Psoas muscle (tissue), 7 donors: ENCODE measurements at regions not wholly inside any gene's neighbourhood (a gene's known extent, or its start where the extent isn't known, plus 50 kb on each side); places are given as distances from the start of the nearest gene placed in this dataset.

ENCODE experiments used
- ATAC-seq, 4 donors: fragments of 200-7000 bp; cut with Tn5 transposase; one replicate each; pipeline ENCODE4 v1.9.1; 2020; ENCODE audit warnings: moderate library complexity in 3 of 4, mild to moderate bottlenecking in 2 of 4
- DNase-seq, 2 donors: peaks; one replicate each; pipeline ENCODE4 v3.0.0-alpha.2; 2020
- H3K27ac ChIP-seq: fragments of 200-600 bp; one replicate; pipeline ENCODE4 v1.8.0; 2022
- H3K27me3 ChIP-seq, 3 donors: fragments of 200-600 bp in 1 of 3; one replicate each; pipeline versions ENCODE4 v1.6.1 to v1.8.0; 2013 to 2022; ENCODE audit warnings: low read length in 2 of 3, mild to moderate bottlenecking in 2 of 3, moderate library complexity in 1 of 3; ENCODE audit not compliant: insufficient read depth in 3 of 3
- H3K36me3 ChIP-seq, 2 donors: fragments of 200-600 bp in 1 of 2; one replicate each; pipeline versions ENCODE4 v1.6.1 to v1.8.0; 2013 to 2022; ENCODE audit warnings: low read depth in 1 of 2, mild to moderate bottlenecking in 1 of 2, moderate library complexity in 1 of 2; ENCODE audit not compliant: insufficient read depth in 1 of 2
- H3K4me1 ChIP-seq: fragments of 200-600 bp; one replicate; pipeline ENCODE4 v1.8.0; 2022
- H3K4me3 ChIP-seq: fragments of 200-600 bp; one replicate; pipeline ENCODE4 v1.8.0; 2022; ENCODE audit warnings: mild to moderate bottlenecking
- H3K9me3 ChIP-seq: fragments of 200-600 bp; one replicate; pipeline ENCODE4 v1.8.0; 2022
- WGBS, 3 donors: extraction: QIAGEN DNeasy Blood & Tissue Kit; methylation state at CpG; one replicate each; pipeline versions ENCODE4 v1.1.6 to v1.1.7; 2013; 5-methylcytosine and 5-hydroxymethylcytosine counted together
- intact Hi-C, 2 donors: fragments of 100-400 bp; cut with DNase I; formaldehyde crosslinking; loops; one replicate each; pipeline versions ENCODE4 v1.11.0 to v1.14.2; 2022
- TF ChIP-seq, protein P1 (sequence below): fragments of 200-600 bp; IDR thresholded peaks from one replicate; pipeline ENCODE4 v1.8.0; 2022; ENCODE audit warnings: antibody characterized with exemption
- donor health status: healthy with polysubstance abuse.
- donor health status: DM: no; HTN: no; CAD: no; lungs with moderate emphysema.
- donor health status: Bipolar disorder and iron deficiency.
- donor health status: healthy.
- donor health status: DM: yes; HTN: yes; CAD: no.
- donor health status: DM: no; HTN: no; CAD: no.
- donor health status: DM: yes; HTN: yes; CAD: no.

- Histone ChIP-seq H3K36me3 (no peaks in the 10 kb centered on the region), H3K4me1 (no peaks in the 10 kb centered on the region), H3K27me3 (peaks cover 0 to 27% (median 5%) of the 10 kb centered on the region in 3 donors), H3K9me3 (no peaks in the 10 kb centered on the region), H3K4me3 (no peak overlapping the region), H3K27ac (no peak overlapping the region)
- DNase-seq: no peak
- WGBS, 3 donors: 67 to 75% (median 72%) methylated on average over 20 of the region's 20 CpGs
- TF ChIP-seq, protein P1, sequence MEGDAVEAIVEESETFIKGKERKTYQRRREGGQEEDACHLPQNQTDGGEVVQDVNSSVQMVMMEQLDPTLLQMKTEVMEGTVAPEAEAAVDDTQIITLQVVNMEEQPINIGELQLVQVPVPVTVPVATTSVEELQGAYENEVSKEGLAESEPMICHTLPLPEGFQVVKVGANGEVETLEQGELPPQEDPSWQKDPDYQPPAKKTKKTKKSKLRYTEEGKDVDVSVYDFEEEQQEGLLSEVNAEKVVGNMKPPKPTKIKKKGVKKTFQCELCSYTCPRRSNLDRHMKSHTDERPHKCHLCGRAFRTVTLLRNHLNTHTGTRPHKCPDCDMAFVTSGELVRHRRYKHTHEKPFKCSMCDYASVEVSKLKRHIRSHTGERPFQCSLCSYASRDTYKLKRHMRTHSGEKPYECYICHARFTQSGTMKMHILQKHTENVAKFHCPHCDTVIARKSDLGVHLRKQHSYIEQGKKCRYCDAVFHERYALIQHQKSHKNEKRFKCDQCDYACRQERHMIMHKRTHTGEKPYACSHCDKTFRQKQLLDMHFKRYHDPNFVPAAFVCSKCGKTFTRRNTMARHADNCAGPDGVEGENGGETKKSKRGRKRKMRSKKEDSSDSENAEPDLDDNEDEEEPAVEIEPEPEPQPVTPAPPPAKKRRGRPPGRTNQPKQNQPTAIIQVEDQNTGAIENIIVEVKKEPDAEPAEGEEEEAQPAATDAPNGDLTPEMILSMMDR: no peak
- intact Hi-C loops: no loop called here
- no peak for ATAC-seq
Measured at GRCh38 chr11:69881467-69882269, 62.5 kb upstream of the FGF3 start.

- Histone ChIP-seq H3K4me1 (no peaks in the 10 kb centered on the region), H3K9me3 (no peaks in the 10 kb centered on the region), H3K36me3 (no peaks in the 10 kb centered on the region), H3K27me3 (peaks cover 0 to 27% (median 5%) of the 10 kb centered on the region in 3 donors), H3K27ac (no peak overlapping the region), H3K4me3 (no peak overlapping the region)
- intact Hi-C loops: no loop called here
- TF ChIP-seq, protein P1: no peak
- WGBS, 3 donors: 86 to 91% (median 90%) methylated on average over 7 of the region's 7 CpGs
- DNase-seq (no peak), ATAC-seq (no peak)
Measured at GRCh38 chr11:69882270-69882608, 63.0 kb upstream of the FGF3 start.

DNA sequence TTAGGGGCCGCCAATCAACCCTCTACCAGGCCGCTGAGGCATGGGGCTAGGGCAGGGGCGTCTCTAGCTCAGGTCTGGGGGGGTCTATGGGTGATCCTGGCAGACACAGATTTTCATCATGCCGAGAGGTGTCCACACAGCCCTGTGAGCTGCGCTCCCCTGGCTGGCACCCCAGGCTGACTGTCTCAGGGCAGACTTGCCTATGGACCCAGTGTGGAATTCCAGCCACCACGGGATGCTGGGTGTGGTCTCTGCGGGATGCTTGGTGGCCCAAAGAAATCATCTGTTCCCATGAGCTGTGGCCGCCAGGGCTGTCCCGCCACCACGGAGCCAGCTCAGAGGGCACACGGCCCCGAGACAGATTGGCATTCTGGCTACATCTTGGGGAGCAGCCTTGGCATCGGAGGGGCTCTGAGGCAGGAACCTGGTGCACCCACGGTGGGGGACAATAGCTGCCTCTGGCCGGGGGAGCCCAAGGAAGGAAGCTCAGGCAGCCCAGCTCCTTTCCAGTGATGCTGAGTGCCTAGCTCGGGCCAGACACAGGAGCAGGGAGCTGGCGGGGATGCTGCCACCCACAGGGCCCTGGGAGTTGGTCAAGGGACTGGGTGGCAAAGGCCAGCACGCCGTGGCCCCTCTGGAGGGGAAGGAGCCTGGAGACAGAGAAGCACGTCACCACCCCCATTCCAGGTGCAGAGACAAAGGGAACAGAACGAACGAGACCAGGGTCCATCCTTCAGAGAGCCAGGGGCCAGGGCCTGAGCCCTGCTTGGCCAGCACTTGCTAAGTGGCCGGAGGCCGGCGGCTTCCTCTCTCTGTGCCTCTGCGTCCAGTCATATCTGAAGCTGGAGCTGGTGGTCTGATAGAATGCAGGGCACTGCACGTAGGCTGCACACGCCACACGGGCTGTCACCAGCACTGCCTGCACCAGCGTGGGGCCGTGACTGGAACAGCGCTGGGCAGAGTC is 64.4 kb upstream of the FGF3 start:
- H3K36me3 ChIP-seq: no peaks in the 10 kb centered on the region
- TF ChIP-seq, protein P1: no peak
- peaks cover 0 to 27% (median 3%) of the 10 kb centered on the region in 3 donors for H3K27me3 ChIP-seq
- 68 to 80% (median 77%) methylated on average over 32 of the region's 32 CpGs for WGBS, 3 donors
- no peaks in the 10 kb centered on the region for H3K4me1 ChIP-seq
- DNase-seq (no peak), ATAC-seq (no peak)
- H3K27ac ChIP-seq: no peak overlapping the region
- intact Hi-C loops: no loop called here
- H3K4me3 ChIP-seq: no peak overlapping the region
- no peaks in the 10 kb centered on the region for H3K9me3 ChIP-seq

- Histone ChIP-seq H3K4me1 (no peaks in the 10 kb centered on the region), H3K9me3 (no peaks in the 10 kb centered on the region), H3K36me3 (no peaks in the 10 kb centered on the region), H3K4me3 (no peak overlapping the region), H3K27me3 (peaks cover 0 to 31% (median 3%) of the 10 kb centered on the region in 3 donors), H3K27ac (no peak overlapping the region)
- no peak for DNase-seq
- intact Hi-C loops: no loop called here
- no peak for ATAC-seq
- TF ChIP-seq, protein P1: no peak
- WGBS, 3 donors: 86 to 94% (median 89%) methylated on average over 10 of the region's 10 CpGs
Measured at GRCh38 chr11:69884286-69884685, 65.1 kb upstream of the FGF3 start.
